ENCODE measurements at regions not wholly inside any gene's neighbourhood (a gene's known extent, or its start where the extent isn't known, plus 50 kb on each side); places are given as distances from the start of the nearest gene placed in this dataset.

- Mint-ChIP-seq H3K27ac (no peak overlapping the region), H3K36me3 (ENCODE audit: low read depth) (peaks cover 4% of the 10 kb centered on the region), H3K27me3 (ENCODE audit: low read depth, poor library complexity) (no peaks in the 10 kb centered on the region), H3K4me3 (no peak overlapping the region), H3K9me3 (peaks cover 26% of the 10 kb centered on the region), H3K4me1 (no peaks in the 10 kb centered on the region)
- no peak for DNase-seq
- no peak for TF ChIP-seq CTCF (IDR thresholded peaks at IDR 0.05)
Observed at GRCh38 chr7:138237995-138238394, 161.7 kb downstream of the AKR1D1 start.

DNA sequence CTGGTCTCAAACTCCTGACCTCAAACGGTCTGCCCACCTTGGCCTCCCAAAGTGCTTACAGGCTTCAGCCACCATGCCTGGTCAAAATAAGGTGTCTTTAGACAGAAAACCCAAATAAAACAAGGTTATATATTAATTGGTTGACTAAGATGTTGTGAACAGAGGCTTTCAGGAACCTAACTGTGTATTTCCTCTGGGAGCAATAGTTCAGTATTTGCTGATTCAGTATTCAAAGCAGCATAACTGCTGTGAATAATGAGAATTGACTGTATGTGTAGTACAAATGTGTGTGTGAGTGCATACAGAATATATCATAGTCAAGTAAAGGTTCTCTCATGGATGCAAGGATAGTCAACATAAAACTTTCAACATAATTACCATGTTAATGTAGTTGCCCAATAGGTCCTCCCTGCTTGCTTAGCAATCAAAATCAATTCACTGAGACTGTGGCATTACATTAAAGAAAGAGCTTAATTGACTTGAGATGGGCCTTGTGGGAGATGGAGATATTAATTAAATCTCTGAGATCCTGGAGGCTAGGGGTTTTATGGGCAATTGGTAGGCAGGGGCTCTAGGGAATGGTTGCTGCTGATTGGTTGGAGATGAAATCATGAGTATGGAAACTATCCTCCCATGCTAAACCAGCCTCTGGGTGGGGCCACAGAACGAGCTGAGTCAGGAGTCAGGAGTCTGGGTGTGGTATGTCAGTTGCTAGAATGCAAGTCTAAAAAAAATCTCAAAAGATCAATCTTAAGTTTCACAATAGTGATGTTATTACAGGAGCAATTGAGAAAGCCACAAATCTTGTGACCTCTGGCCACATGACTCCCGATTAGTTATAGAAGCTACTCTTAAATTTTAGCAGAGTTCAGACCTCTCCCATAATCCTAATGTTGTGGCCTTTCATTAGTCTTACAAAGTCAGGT, 162.7 kb downstream of the AKR1D1 start:
- no peak for TF ChIP-seq CTCF (IDR thresholded peaks at IDR 0.05)
- Mint-ChIP-seq H3K27me3 (ENCODE audit: low read depth, poor library complexity) (no peaks in the 10 kb centered on the region), H3K9me3 (peaks cover 22% of the 10 kb centered on the region), H3K36me3 (ENCODE audit: low read depth) (no peaks in the 10 kb centered on the region), H3K4me3 (no peak overlapping the region), H3K27ac (no peak overlapping the region), H3K4me1 (peaks cover 8% of the 10 kb centered on the region)
- DNase-seq, result no peak

DNA sequence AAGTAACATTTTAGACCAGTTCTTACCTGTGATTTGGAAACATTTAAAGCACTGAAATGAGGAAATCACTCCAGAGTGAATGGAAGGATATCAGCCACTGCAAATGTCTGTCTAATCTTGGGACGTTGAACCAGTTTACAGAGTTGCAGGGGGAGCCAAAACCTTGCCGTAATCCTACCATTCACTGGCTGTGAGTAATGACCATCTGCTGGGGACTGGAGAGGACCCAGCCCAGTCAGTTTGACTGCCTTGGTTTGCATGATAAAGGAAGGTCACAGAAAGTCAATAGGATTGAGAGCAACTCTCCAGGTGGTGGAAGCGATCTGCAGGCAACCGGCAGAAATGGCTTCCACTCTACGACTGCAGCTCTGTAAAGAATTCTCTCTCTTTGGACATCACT, 167.2 kb downstream of the AKR1D1 start:
- TF ChIP-seq CTCF (IDR thresholded peaks at IDR 0.05), result no peak
- H3K27me3 Mint-ChIP-seq (ENCODE audit: low read depth, poor library complexity), result no peaks in the 10 kb centered on the region
- H3K9me3 Mint-ChIP-seq, result peaks cover 14% of the 10 kb centered on the region
- no peaks in the 10 kb centered on the region for H3K36me3 Mint-ChIP-seq (ENCODE audit: low read depth)
- peaks cover 8% of the 10 kb centered on the region for H3K4me1 Mint-ChIP-seq
- peak overlapping the region; percentile 35 for H3K4me3 Mint-ChIP-seq
- H3K27ac Mint-ChIP-seq, result peak overlapping the region; percentile 70
- peak; percentile 13 for DNase-seq

GRCh38 chr7:138243836-138244235, 167.6 kb downstream of the AKR1D1 start:
- DNase-seq, result no peak
- Mint-ChIP-seq H3K4me1 (peaks cover 8% of the 10 kb centered on the region), H3K4me3 (peak overlapping the region; percentile 35), H3K27ac (peak overlapping the region; percentile 70), H3K9me3 (peaks cover 14% of the 10 kb centered on the region), H3K27me3 (ENCODE audit: low read depth, poor library complexity) (no peaks in the 10 kb centered on the region), H3K36me3 (ENCODE audit: low read depth) (no peaks in the 10 kb centered on the region)
- no peak for TF ChIP-seq CTCF (IDR thresholded peaks at IDR 0.05)

GRCh38 chr7:138244606-138245005, 168.3 kb downstream of the AKR1D1 start:
- no peaks in the 10 kb centered on the region for H3K36me3 Mint-ChIP-seq (ENCODE audit: low read depth)
- DNase-seq, result no peak
- peaks cover 8% of the 10 kb centered on the region for H3K4me1 Mint-ChIP-seq

More at GRCh38 chr7:138244606-138245005, 168.3 kb downstream of the AKR1D1 start:
- no peak overlapping the region for H3K27ac Mint-ChIP-seq
- peaks cover 11% of the 10 kb centered on the region for H3K9me3 Mint-ChIP-seq
- no peak for TF ChIP-seq CTCF (IDR thresholded peaks at IDR 0.05)
- H3K4me3 Mint-ChIP-seq, result no peak overlapping the region
- H3K27me3 Mint-ChIP-seq (ENCODE audit: low read depth, poor library complexity), result no peaks in the 10 kb centered on the region

All from nephron progenitor cell (in vitro differentiated cells).